ENCODE measurements at regions not wholly inside any gene's neighbourhood (a gene's known extent, or its start where the extent isn't known, plus 50 kb on each side); places are given as distances from the start of the nearest gene placed in this dataset.

DNA sequence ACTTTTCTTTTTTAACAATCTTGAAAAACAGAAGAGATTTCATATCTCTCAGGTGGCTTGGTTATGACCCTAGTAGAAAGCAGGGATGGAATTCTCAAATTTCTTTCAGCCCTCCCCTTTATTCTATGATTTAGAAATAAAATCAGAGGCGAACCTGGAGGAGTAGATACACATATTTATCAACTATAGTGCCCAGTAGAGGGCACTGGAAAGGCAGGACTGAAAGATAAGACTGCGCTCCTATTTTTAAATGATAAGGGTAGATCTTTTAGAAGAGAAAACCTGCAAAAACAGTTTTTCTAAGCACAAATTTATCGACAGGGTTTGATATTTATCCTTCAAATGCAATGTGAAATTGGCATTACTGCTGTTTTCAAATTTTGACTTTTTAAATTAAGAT is 1296.6 kb downstream of the EPHA7 start:
- TF ChIP-seq, protein P1, sequence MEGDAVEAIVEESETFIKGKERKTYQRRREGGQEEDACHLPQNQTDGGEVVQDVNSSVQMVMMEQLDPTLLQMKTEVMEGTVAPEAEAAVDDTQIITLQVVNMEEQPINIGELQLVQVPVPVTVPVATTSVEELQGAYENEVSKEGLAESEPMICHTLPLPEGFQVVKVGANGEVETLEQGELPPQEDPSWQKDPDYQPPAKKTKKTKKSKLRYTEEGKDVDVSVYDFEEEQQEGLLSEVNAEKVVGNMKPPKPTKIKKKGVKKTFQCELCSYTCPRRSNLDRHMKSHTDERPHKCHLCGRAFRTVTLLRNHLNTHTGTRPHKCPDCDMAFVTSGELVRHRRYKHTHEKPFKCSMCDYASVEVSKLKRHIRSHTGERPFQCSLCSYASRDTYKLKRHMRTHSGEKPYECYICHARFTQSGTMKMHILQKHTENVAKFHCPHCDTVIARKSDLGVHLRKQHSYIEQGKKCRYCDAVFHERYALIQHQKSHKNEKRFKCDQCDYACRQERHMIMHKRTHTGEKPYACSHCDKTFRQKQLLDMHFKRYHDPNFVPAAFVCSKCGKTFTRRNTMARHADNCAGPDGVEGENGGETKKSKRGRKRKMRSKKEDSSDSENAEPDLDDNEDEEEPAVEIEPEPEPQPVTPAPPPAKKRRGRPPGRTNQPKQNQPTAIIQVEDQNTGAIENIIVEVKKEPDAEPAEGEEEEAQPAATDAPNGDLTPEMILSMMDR (IDR thresholded peaks at IDR 0.05; ENCODE audit: poor library complexity, severe bottlenecking) = peak; percentile 50
- TF ChIP-seq EZH2 (IDR thresholded peaks at IDR 0.05; ENCODE audit: borderline replicate concordance, insufficient read depth, low read length, poor library complexity, severe bottlenecking) (no peak), MXI1 (conservative IDR thresholded peaks at IDR 0.05; ENCODE audit: poor library complexity, severe bottlenecking) (no peak), TAF1 (IDR thresholded peaks at IDR 0.05; ENCODE audit: low read depth) (no peak), POLR2AphosphoS5 (IDR thresholded peaks at IDR 0.05) (no peak), EP300 (conservative IDR thresholded peaks at IDR 0.05; ENCODE audit: poor library complexity, severe bottlenecking) (no peak)
- TF ChIP-seq, protein P2, sequence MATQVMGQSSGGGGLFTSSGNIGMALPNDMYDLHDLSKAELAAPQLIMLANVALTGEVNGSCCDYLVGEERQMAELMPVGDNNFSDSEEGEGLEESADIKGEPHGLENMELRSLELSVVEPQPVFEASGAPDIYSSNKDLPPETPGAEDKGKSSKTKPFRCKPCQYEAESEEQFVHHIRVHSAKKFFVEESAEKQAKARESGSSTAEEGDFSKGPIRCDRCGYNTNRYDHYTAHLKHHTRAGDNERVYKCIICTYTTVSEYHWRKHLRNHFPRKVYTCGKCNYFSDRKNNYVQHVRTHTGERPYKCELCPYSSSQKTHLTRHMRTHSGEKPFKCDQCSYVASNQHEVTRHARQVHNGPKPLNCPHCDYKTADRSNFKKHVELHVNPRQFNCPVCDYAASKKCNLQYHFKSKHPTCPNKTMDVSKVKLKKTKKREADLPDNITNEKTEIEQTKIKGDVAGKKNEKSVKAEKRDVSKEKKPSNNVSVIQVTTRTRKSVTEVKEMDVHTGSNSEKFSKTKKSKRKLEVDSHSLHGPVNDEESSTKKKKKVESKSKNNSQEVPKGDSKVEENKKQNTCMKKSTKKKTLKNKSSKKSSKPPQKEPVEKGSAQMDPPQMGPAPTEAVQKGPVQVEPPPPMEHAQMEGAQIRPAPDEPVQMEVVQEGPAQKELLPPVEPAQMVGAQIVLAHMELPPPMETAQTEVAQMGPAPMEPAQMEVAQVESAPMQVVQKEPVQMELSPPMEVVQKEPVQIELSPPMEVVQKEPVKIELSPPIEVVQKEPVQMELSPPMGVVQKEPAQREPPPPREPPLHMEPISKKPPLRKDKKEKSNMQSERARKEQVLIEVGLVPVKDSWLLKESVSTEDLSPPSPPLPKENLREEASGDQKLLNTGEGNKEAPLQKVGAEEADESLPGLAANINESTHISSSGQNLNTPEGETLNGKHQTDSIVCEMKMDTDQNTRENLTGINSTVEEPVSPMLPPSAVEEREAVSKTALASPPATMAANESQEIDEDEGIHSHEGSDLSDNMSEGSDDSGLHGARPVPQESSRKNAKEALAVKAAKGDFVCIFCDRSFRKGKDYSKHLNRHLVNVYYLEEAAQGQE (IDR thresholded peaks at IDR 0.05; ENCODE audit: borderline replicate concordance) = no peak
